ENCODE measurements at regions not wholly inside any gene's neighbourhood (a gene's known extent, or its start where the extent isn't known, plus 50 kb on each side); places are given as distances from the start of the nearest gene placed in this dataset.

DNA sequence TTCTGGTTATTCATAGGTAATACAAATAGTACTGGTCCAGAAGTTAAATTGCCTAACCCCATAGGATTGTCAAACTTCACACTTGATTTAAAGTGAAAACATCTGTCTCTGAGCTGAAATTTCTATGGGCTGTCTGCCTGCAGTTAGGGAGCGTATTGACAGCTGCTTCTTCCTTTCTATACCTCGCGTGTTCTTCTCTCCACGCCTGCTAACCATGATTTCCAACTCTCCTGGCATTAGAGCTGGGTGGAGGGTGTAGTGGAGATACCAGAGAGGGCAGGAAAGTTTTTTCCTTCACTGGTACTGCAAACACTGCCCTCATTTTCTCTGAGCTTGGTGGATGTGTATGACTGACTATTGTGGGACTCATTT, 429.0 kb upstream of the FBXO33 start:
- Histone ChIP-seq H3K4me3 (ENCODE audit: low read length) (no peak overlapping the region), H3K27ac (ENCODE audit: low read length) (no peak overlapping the region), H4K20me1 (ENCODE audit: insufficient read depth) (no peaks in the 10 kb centered on the region), H3F3A (ENCODE audit: insufficient read depth, low read length, poor library complexity, severe bottlenecking) (no peaks in the 10 kb centered on the region), H3K27me3 (ENCODE audit: insufficient read depth, low read depth, low read length) (no peaks in the 10 kb centered on the region), H3K9me3 (ENCODE audit: low read length) (no peaks in the 10 kb centered on the region), H3K9ac (ENCODE audit: low read length) (no peak overlapping the region), H3K4me2 (ENCODE audit: low read length) (no peak overlapping the region), H3K79me2 (replicated peaks; ENCODE audit: insufficient read depth, low read length) (no peaks in the 10 kb centered on the region), H3K9me2 (ENCODE audit: insufficient read depth, low read length) (no peaks in the 10 kb centered on the region), H2AFZ (ENCODE audit: low read depth, low read length) (no peak overlapping the region), H3K36me3 (ENCODE audit: insufficient read depth, low read length) (no peaks in the 10 kb centered on the region)
- TF ChIP-seq SMC3 (conservative IDR thresholded peaks at IDR 0.05; ENCODE audit: poor library complexity) = no peak
- TF ChIP-seq EP300 (conservative IDR thresholded peaks at IDR 0.05; ENCODE audit: poor library complexity, severe bottlenecking) = no peak
- TF ChIP-seq POLR2AphosphoS5 (IDR thresholded peaks at IDR 0.05) = no peak
- TF ChIP-seq MXI1 (conservative IDR thresholded peaks at IDR 0.05; ENCODE audit: poor library complexity, severe bottlenecking) = no peak
- TF ChIP-seq, protein P1, sequence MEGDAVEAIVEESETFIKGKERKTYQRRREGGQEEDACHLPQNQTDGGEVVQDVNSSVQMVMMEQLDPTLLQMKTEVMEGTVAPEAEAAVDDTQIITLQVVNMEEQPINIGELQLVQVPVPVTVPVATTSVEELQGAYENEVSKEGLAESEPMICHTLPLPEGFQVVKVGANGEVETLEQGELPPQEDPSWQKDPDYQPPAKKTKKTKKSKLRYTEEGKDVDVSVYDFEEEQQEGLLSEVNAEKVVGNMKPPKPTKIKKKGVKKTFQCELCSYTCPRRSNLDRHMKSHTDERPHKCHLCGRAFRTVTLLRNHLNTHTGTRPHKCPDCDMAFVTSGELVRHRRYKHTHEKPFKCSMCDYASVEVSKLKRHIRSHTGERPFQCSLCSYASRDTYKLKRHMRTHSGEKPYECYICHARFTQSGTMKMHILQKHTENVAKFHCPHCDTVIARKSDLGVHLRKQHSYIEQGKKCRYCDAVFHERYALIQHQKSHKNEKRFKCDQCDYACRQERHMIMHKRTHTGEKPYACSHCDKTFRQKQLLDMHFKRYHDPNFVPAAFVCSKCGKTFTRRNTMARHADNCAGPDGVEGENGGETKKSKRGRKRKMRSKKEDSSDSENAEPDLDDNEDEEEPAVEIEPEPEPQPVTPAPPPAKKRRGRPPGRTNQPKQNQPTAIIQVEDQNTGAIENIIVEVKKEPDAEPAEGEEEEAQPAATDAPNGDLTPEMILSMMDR (IDR thresholded peaks at IDR 0.05; ENCODE audit: poor library complexity, severe bottlenecking) = no peak
- TF ChIP-seq TAF1 (IDR thresholded peaks at IDR 0.05; ENCODE audit: low read depth) = no peak
- TF ChIP-seq EZH2 (IDR thresholded peaks at IDR 0.05; ENCODE audit: borderline replicate concordance, insufficient read depth, low read length, poor library complexity, severe bottlenecking) = no peak
- TF ChIP-seq, protein P2, sequence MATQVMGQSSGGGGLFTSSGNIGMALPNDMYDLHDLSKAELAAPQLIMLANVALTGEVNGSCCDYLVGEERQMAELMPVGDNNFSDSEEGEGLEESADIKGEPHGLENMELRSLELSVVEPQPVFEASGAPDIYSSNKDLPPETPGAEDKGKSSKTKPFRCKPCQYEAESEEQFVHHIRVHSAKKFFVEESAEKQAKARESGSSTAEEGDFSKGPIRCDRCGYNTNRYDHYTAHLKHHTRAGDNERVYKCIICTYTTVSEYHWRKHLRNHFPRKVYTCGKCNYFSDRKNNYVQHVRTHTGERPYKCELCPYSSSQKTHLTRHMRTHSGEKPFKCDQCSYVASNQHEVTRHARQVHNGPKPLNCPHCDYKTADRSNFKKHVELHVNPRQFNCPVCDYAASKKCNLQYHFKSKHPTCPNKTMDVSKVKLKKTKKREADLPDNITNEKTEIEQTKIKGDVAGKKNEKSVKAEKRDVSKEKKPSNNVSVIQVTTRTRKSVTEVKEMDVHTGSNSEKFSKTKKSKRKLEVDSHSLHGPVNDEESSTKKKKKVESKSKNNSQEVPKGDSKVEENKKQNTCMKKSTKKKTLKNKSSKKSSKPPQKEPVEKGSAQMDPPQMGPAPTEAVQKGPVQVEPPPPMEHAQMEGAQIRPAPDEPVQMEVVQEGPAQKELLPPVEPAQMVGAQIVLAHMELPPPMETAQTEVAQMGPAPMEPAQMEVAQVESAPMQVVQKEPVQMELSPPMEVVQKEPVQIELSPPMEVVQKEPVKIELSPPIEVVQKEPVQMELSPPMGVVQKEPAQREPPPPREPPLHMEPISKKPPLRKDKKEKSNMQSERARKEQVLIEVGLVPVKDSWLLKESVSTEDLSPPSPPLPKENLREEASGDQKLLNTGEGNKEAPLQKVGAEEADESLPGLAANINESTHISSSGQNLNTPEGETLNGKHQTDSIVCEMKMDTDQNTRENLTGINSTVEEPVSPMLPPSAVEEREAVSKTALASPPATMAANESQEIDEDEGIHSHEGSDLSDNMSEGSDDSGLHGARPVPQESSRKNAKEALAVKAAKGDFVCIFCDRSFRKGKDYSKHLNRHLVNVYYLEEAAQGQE (IDR thresholded peaks at IDR 0.05; ENCODE audit: borderline replicate concordance) = no peak

DNA sequence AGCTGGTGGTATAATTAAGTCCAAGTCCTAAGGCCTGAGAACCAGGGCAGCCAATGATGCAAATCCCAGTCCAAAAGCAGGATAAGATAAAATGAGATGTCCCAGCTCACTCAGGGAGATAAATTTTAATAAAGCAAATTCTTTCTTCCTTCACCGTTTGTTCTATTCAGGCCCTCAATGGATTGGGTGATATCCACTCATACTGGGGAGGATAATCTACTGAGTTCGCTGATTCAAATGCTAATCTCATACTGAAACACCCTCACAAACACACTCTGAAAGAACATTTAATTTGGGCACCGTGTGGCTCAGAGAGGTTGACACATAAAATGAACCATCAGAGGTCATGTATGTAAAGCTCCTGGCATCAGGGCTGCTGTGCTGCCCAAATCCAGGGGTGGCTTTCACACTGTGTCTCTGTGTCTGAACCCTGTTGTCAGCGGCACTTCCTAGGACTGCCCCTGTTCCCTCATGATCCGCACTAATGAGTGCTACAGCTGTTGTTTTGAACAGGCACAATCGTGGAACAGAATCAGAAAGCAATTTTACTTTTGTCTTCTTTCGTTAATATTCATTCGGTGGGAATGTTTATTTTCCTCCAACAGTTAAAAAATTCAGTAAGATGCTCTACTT, 428.5 kb upstream of the FBXO33 start:
- Histone ChIP-seq H3K9ac (ENCODE audit: low read length) (no peak overlapping the region), H3K4me3 (ENCODE audit: low read length) (no peak overlapping the region), H3F3A (ENCODE audit: insufficient read depth, low read length, poor library complexity, severe bottlenecking) (no peaks in the 10 kb centered on the region), H2AFZ (ENCODE audit: low read depth, low read length) (no peak overlapping the region), H3K9me3 (ENCODE audit: low read length) (no peaks in the 10 kb centered on the region), H4K20me1 (ENCODE audit: insufficient read depth) (no peaks in the 10 kb centered on the region), H3K9me2 (ENCODE audit: insufficient read depth, low read length) (no peaks in the 10 kb centered on the region), H3K27ac (ENCODE audit: low read length) (no peak overlapping the region), H3K4me2 (ENCODE audit: low read length) (no peak overlapping the region), H3K36me3 (ENCODE audit: insufficient read depth, low read length) (no peaks in the 10 kb centered on the region), H3K79me2 (replicated peaks; ENCODE audit: insufficient read depth, low read length) (no peaks in the 10 kb centered on the region), H3K27me3 (ENCODE audit: insufficient read depth, low read depth, low read length) (no peaks in the 10 kb centered on the region)
- TF ChIP-seq MXI1 (conservative IDR thresholded peaks at IDR 0.05; ENCODE audit: poor library complexity, severe bottlenecking) = no peak
- TF ChIP-seq, protein P1 (IDR thresholded peaks at IDR 0.05; ENCODE audit: poor library complexity, severe bottlenecking) = no peak
- TF ChIP-seq RAD21 (conservative IDR thresholded peaks at IDR 0.05) = no peak
- no peak for TF ChIP-seq EZH2 (IDR thresholded peaks at IDR 0.05; ENCODE audit: borderline replicate concordance, insufficient read depth, low read length, poor library complexity, severe bottlenecking)
- no peak for TF ChIP-seq EP300 (conservative IDR thresholded peaks at IDR 0.05; ENCODE audit: poor library complexity, severe bottlenecking)
- TF ChIP-seq TAF1 (IDR thresholded peaks at IDR 0.05; ENCODE audit: low read depth) = no peak
- no peak for TF ChIP-seq SMC3 (conservative IDR thresholded peaks at IDR 0.05; ENCODE audit: poor library complexity)
- TF ChIP-seq, protein P2 (IDR thresholded peaks at IDR 0.05; ENCODE audit: borderline replicate concordance) = no peak
- no peak for TF ChIP-seq POLR2AphosphoS5 (IDR thresholded peaks at IDR 0.05)

Measured in neural cell (in vitro differentiated cells).